ENCODE measurements at regions not wholly inside any gene's neighbourhood (a gene's known extent, or its start where the extent isn't known, plus 50 kb on each side); places are given as distances from the start of the nearest gene placed in this dataset.
"Not testable (repeated sequence)": the region's sequence is repeated elsewhere in the genome, so short reads cannot be mapped to it uniquely, and the experiment has no call there.

GRCh38 chr4:4136621-4137020 is 90.1 kb downstream of the OTOP1 start:
- TF ChIP-seq, protein P1, sequence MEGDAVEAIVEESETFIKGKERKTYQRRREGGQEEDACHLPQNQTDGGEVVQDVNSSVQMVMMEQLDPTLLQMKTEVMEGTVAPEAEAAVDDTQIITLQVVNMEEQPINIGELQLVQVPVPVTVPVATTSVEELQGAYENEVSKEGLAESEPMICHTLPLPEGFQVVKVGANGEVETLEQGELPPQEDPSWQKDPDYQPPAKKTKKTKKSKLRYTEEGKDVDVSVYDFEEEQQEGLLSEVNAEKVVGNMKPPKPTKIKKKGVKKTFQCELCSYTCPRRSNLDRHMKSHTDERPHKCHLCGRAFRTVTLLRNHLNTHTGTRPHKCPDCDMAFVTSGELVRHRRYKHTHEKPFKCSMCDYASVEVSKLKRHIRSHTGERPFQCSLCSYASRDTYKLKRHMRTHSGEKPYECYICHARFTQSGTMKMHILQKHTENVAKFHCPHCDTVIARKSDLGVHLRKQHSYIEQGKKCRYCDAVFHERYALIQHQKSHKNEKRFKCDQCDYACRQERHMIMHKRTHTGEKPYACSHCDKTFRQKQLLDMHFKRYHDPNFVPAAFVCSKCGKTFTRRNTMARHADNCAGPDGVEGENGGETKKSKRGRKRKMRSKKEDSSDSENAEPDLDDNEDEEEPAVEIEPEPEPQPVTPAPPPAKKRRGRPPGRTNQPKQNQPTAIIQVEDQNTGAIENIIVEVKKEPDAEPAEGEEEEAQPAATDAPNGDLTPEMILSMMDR (IDR thresholded peaks at IDR 0.05) = not testable (repeated sequence)
- not testable (repeated sequence) for TF ChIP-seq POLR2A (IDR thresholded peaks at IDR 0.05)

Measured in thyroid gland (tissue), 4 donors.